ENCODE measurements at regions not wholly inside any gene's neighbourhood (a gene's known extent, or its start where the extent isn't known, plus 50 kb on each side); places are given as distances from the start of the nearest gene placed in this dataset.

DNA sequence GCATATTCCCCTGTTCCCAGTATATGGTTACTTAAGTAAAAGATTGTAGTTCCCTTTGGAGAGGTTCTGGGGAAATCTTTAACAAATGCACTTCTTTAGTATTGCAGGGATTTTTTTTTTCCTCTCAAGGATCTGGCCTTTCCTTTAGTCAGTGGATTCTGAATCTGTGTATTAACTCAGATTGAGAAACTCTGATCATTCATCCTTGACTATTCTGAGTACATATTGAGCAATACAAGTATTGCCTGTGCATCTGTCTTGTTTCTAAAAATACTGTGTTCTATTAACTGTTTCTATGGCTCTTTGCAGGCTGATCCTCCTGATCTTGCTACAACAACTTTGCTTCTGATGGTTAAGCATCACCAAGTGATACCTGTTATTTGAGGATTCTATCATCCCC is 67.8 kb upstream of the FGGY start:
- TF ChIP-seq, protein P1, sequence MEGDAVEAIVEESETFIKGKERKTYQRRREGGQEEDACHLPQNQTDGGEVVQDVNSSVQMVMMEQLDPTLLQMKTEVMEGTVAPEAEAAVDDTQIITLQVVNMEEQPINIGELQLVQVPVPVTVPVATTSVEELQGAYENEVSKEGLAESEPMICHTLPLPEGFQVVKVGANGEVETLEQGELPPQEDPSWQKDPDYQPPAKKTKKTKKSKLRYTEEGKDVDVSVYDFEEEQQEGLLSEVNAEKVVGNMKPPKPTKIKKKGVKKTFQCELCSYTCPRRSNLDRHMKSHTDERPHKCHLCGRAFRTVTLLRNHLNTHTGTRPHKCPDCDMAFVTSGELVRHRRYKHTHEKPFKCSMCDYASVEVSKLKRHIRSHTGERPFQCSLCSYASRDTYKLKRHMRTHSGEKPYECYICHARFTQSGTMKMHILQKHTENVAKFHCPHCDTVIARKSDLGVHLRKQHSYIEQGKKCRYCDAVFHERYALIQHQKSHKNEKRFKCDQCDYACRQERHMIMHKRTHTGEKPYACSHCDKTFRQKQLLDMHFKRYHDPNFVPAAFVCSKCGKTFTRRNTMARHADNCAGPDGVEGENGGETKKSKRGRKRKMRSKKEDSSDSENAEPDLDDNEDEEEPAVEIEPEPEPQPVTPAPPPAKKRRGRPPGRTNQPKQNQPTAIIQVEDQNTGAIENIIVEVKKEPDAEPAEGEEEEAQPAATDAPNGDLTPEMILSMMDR (IDR thresholded peaks at IDR 0.05 in 8 of 11, conservative IDR thresholded peaks at IDR 0.05 in 3 of 11) = no peak
- no peak for TF ChIP-seq POLR2A (IDR thresholded peaks at IDR 0.05)
- no peak for TF ChIP-seq POLR2AphosphoS5 (IDR thresholded peaks at IDR 0.05)

Data from spleen (tissue), 7 donors.